SHP77 (cell line): ENCODE measurements at regions not wholly inside any gene's neighbourhood (a gene's known extent, or its start where the extent isn't known, plus 50 kb on each side); places are given as distances from the start of the nearest gene placed in this dataset.
"Not testable (repeated sequence)": the region's sequence is repeated elsewhere in the genome, so short reads cannot be mapped to it uniquely, and the experiment has no call there.

Experiments
- DNase-seq, 2 experiments: peaks; one replicate each; lab custom pipeline; 2025; lab: John Stamatoyannopoulos, UW

GRCh38 chr16:11416228-11417001, 71.2 kb downstream of the RMI2 start:
- no peak for DNase-seq

GRCh38 chr16:11417487-11417886, 72.2 kb downstream of the RMI2 start:
- DNase-seq, result no peak

- no peak for DNase-seq
Observed at GRCh38 chr16:11418506-11418905, 73.2 kb downstream of the RMI2 start.

GRCh38 chr16:11420067-11420466, 74.8 kb downstream of the RMI2 start:
- DNase-seq, result not testable (repeated sequence)

- no peak for DNase-seq
Observed at GRCh38 chr16:11420895-11421294, 75.6 kb downstream of the RMI2 start.

GRCh38 chr16:11422381-11423314, 77.4 kb downstream of the RMI2 start:
- DNase-seq, result no peak

GRCh38 chr16:11423315-11424117, 78.3 kb downstream of the RMI2 start:
- DNase-seq, result no peak

GRCh38 chr16:11424118-11424460, 78.8 kb downstream of the RMI2 start:
- no peak for DNase-seq

GRCh38 chr16:11425140-11425539, 79.9 kb downstream of the RMI2 start:
- no peak for DNase-seq

- no peak for DNase-seq
Observed at GRCh38 chr16:11428623-11428953, 83.3 kb downstream of the RMI2 start.

- no peak for DNase-seq
Observed at GRCh38 chr16:11429123-11429522, 83.9 kb downstream of the RMI2 start.

- DNase-seq, result no peak
Observed at GRCh38 chr16:11429823-11430222, 84.6 kb downstream of the RMI2 start.

GRCh38 chr16:11430601-11431317, 85.5 kb downstream of the RMI2 start:
- DNase-seq, result no peak

GRCh38 chr16:11431915-11432465, 86.7 kb downstream of the RMI2 start:
- no peak for DNase-seq

GRCh38 chr16:11432856-11433395, 87.7 kb downstream of the RMI2 start:
- DNase-seq, result no peak

GRCh38 chr16:11435576-11435975, 90.3 kb downstream of the RMI2 start:
- DNase-seq, result no peak

- DNase-seq, result no peak
Observed at GRCh38 chr16:11437069-11437468, 91.8 kb downstream of the RMI2 start.

GRCh38 chr16:11439790-11440656, 94.8 kb downstream of the RMI2 start:
- no peak for DNase-seq

GRCh38 chr16:11440657-11441012, 95.4 kb downstream of the RMI2 start:
- no peak for DNase-seq

GRCh38 chr16:11445486-11445885, 100.2 kb downstream of the RMI2 start:
- no peak for DNase-seq
